GM21447 (cell line): ENCODE measurements at regions not wholly inside any gene's neighbourhood (a gene's known extent, or its start where the extent isn't known, plus 50 kb on each side); places are given as distances from the start of the nearest gene placed in this dataset.
"Not testable (repeated sequence)": the region's sequence is repeated elsewhere in the genome, so short reads cannot be mapped to it uniquely, and the experiment has no call there.

ENCODE experiments used
- ATAC-seq: cut with Tn5 transposase; IDR thresholded peaks from one replicate; pipeline ENCODE4 v1.9.1; 2021; ENCODE audit not compliant: unreplicated experiment

DNA sequence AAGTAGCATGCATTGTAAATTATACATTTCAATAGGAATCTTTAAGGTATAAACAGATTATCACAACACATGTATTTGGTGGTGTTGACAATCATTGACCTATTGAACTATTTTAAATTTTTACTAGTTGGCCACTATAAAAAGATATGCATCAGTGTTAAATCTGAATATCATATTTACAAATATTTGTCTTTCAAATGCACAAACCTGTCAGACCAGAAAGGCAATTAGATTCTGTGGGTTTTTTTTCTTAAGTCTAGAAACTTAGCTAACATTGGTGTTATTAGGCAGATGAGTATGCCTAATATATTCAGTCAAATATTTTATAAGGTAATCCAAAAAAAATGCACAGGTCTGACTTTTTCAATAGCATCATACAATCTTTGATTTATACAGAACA, 241.4 kb upstream of the DGKB start:
- ATAC-seq, result no peak

DNA sequence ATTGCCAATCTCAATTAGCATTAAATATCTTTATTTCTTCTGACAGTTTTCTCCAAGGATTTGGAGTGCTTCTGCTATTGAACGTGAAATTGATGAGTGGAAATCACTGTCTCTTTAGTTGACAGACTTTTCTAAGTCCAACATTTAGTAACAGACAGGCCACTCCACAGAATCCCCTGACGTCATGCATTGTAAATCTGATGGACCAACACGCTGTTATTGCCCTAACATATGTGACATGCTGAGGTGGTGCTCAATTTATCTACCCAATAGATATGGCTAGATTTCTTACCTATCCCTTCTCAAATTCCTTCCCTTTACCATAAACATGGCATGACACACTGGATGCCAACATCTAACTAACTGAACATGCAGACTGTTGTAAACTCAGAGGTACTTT, 240.6 kb upstream of the DGKB start:
- no peak for ATAC-seq

DNA sequence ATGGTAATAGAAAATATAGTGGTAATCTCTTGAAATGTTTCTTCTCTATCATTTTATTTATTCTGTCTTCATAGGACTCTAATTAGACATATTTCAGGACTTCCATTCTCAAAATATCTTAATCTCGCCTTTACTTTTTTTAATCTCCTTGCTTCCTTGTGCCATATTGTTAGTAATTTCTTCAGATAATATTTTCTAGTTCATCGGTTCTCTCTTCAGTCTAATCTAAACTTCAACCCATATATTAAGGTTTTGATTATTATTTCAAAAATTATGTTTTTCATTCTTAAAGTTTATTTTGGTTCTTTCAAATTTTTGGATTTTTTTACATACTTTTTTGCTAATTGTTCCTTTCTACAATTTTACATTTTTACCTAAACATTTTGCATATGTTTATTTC, 237.9 kb upstream of the DGKB start:
- ATAC-seq, result no peak

DNA sequence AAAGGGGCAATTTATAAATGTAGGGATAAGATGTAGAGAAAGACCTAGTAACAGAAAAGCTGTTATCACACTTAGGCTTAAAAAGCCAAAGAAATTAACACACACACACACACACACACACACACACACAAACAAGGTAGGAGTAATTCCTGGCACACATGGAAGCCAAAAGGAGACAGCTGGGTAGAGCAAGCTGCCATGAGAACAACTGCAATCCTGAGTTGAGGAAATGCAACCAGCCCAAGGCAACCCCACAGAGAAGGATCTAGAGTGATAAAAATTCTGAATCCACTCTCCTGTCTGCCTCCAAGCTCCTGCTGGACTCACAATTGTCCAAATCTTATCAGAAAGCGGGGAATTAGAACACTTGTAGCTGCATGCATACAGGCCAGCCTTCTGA, 229.1 kb upstream of the DGKB start:
- ATAC-seq, result no peak

DNA sequence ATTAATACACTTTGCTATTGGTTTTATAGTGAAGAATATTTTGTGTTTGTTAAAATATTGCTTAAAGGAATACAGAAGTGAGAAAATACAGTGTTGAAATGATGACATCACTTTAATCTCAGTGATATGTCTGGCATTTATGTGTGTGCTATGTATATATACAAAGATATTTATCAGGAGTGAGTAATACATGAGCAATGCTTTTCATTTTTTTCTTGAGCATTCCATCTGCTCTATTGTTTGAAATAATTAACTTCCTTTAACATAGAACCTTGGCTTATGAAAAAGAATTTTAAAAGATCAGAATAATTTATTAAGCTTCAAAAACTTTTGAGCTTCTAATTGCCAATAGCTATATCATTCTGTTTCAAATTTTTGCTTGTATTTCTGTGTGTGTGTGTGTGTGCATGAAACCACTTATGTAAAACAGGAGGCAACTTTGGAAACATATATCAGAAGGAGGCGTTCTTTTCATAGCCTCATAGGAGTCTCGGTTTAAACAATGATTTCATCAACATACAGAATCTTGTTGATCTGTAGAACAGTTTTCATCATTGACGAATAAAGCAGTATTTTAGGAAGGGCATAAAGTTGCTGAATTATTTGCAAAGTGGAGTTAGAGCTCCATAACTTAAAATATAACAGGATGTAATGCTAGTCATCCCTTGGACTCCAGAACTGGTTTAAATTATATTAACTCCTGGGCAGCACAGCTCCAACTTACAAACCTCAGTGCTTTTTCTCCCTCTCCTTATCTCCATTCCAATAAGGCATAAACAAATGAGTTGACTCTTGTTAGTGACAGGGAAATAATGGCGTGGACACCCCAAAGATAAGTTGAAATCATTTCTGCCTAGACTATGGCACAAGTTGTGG, 228.4 kb upstream of the DGKB start:
- ATAC-seq, result no peak

DNA sequence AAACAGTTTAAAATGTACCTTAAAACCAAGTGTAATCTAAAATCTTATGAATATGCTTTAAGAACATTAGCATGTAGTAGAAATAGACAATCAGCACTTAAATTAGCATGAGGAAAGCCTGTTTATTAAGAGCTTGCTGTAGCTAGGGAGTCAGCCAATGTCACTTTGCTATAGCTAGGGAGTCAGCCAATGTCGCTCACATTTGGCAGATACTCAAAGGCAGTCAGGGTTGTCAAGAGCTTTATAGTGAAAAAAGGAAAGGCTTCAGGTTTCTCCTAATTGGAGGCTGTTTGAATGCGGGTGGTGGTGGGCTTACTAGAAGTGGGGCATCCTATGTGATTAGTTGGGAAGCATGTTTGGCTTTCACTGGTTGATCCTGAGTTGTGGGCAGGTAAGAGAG, 226.2 kb upstream of the DGKB start:
- ATAC-seq, result no peak

DNA sequence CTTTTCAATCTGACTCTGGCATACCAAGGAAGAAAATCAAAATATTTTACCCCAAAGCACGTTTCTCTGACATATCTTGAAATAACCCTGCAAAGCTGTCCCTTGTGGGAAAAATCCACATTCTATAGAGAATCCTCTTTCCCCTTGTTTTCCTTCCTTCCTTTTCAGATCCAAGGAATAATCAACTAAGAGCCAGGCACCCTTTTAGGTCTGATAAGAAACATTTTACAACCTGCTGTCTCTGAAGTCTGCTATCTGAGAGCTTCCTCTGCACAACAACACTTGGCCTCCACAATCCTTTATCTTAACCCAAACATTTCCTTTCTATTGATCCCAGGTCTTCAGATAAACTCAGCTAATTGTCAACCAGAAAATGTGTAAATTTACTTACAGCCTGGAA, 224.1 kb upstream of the DGKB start:
- ATAC-seq, result not testable (repeated sequence)

DNA sequence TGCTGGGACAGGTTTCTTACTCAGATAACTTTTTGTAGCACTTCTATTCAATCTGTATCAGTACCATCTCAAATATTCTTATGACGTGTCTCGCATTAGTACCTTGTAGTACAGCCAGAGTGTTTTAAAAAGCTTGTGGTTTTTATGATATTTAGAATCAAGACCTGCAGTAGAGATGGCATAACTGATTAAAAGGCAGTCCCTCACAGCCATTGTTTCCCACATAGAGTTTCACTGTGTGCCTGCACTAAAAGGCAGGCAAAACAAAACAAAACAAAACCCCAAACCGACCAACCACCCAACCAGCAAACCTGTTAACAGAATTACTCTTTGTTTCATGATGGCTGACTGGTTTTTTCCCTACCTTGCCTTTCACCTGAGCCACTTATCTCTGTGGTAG, 221.3 kb upstream of the DGKB start:
- no peak for ATAC-seq

DNA sequence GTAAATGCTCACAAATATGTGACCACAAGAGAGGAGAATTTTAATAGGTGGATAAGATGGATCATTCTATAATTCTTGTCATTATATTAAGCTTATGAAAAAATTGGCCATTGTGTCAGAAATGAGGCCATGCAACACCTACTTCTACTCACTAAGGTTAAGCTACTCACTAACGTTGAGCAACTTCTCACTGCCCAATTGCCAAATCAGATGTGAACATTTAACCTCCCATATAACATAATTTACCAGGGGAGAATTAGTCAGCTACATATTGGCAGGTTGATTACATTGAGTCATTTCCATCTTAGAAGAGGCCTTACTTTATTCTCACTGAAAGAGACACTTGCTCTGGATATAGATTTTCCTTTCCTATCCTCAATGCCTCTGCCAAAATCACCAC, 211.2 kb upstream of the DGKB start:
- no peak for ATAC-seq

DNA sequence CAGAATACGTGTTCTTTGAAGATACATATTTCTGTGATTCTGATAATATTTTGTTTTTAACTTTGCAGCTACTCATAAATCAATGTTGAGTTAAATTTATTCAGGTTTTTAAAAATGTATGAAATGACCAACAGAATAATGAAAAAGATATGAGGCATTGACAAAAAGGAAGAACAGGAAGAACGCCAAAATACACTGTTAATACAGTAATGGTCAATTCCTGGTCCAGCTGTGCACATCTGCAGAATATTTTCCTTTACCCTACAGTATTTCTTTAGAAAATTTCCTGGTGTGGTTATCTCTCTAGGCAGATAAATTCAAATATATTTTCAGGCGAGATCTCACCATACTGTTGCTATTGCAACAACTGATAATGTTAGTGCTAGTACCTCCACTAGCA, 203.2 kb upstream of the DGKB start:
- no peak for ATAC-seq

DNA sequence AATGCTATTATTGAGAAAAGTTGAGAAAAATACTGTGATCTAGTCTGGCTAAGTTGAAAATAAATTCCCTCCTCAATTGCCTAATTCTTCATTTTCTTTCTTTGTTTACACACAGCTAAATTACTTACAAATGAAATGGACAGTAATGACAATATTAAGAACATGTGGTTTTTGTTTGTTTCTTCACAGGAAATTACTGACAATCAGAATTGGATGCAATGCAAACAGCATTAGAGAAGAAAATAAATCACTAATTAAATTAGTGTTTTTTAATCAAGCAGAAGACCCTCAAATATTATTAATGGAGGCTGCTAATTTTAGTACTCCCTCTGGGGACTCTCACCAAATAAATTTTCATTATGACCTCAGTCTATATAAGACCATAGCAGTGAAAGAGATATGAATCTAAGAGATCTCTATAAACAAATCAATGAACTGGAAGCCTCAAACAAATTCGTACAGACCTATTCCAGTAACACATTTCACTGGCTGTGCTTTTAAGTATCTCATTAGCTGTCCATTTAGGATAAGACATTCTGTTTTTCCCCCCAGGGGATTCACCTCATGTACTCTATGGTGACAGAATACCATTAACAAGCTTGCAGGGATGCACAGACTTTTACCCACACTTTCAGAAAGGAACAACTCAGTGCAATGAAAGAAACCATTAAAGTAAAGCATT, 202.0 kb upstream of the DGKB start:
- no peak for ATAC-seq

DNA sequence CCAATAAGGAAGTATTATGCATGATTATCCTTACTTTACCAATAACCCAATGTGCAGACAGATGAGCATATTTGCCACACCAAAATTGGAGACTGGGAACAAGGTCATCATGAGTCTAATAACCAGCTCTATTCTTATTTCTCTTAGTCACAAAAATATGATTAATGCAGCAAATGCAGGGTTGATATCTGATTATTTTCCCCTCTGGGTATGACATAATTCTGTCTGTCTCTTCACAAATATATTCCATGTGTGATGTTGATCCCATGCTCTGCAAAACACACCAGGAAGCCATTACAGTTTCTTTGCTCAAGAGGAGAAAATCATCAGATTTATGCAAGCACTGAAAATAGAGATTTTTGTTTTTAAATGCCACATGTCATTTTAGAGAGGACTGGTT, 196.5 kb upstream of the DGKB start:
- no peak for ATAC-seq

DNA sequence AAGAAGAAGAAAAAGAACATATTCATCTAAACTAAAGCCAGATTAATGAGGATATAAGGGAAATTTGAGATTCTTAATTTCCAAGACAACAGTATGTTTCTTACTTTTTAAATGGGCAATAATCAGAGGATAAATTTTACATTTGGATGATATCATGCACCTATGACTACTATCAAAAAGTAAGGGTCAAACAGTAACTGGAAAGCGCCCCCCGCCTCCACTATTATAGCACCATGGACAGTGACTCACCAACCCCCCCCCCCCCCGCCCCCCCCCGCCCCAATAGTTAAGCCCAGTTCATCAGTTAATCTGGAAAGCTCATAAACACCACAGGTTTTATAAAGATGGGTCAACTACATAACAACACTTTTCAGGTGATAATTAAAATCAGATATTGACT, 194.3 kb upstream of the DGKB start:
- no peak for ATAC-seq

DNA sequence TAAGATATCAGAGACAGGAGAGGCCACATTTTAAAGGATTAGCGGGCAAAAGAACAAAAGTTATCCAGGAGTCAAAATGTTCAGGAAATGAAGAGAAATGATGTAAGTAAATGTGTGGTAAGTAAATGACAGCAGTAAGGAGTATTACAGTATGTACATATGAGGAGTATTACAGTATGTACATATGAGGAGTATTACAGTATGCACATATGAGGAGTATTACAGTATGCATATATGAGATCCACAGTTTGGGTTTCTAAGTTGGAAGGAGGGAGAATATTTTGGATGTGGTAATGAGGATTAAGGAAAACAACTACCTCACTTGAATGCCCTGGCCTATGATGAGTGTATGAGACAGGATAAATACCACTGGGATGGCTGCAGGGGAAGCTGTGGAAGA, 192.4 kb upstream of the DGKB start:
- no peak for ATAC-seq

DNA sequence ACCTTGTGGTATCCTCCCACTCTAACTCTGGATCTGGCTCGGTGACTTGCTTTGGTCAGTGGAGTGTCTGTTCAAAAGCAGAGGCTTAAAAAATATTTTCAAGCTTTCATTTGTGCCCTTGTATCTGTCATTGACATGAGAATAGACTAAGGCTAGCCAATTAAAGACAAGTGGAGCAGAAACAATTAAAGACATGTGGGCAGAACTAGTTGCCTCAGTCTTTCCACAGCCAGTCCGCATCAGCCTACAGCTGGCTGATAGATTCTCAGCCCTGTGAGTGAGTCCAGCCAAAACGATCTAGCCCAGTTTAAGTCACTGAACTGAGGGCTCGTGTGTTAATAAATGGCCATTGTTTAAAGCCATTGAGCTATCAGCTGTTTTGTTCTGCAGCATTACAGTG, 185.2 kb upstream of the DGKB start:
- no peak for ATAC-seq

DNA sequence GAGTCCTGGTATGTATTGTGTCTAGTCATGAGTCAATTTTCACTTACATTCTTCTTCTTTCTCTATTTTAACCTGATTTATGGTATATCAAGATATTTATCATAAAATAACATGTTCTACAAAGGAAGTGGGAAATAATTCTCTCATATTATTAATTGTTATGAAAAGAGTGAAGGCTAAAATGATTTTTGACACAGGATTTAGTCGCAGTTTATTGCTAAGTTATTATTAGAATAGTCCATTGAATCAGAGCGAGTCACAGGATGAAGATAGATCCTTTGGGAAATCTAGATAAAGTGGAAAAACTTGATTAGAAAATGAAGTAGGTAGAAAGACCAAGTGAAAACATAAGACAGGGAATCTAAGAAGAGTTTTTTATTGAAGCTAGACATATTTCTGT, 184.3 kb upstream of the DGKB start:
- no peak for ATAC-seq

DNA sequence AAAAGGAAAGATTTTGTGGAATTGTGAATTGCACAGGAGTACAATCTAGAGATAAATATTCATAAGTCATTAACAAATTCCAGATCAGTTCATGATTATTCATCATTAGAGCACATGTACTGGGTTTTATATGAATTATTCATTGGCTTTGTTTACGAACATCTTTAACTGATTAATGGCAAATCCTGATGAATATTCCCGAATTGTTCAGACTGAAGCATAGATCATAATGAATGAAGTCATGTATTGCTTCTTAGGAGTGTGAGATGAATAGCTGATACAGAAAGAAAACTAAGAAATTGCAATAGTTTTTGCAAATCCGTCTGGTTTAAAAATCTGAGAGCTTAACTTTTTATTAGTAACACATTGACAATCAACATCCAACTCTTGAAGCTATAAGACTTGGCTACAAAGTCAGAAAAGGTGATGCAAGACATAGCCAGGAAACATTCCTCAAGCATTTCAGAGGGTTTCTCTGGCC, 183.6 kb upstream of the DGKB start:
- ATAC-seq, result no peak

DNA sequence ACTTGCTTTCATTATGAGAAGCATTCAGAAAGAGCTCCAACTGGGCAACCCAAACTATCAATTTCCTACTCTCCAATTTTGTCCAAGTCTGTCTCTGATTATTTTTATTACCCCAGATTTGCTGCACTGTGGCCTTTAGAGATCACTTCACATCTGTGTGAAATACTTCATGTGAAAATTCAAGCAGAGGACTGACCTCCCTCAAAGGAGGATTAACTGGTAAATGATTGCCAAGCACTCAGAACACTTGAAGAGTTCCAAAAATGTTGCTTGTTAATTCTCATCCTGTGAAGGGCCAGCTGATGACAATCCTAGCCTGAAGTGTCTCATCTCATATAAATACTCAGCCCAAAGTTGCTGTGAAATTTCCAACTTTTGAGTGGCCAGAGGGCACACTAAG, 182.8 kb upstream of the DGKB start:
- no peak for ATAC-seq

DNA sequence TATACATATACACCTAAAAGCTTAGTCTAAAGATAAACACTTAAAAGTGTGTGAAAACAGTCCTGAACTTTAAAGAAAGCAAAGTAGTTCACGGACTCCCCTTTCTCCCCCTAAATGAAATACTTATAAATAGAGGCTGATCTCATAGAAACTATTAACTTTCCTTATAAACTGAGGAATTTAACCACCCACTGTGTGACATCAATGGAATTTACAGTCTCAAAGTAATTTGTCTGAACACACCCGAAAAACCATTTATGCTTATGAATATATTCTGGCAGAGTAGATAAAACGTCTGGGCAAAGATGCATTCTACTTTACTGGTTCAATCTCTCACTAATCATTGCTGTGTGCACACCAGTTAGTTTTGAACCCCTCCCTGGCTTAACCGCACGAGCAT, 181.8 kb upstream of the DGKB start:
- ATAC-seq, result no peak

DNA sequence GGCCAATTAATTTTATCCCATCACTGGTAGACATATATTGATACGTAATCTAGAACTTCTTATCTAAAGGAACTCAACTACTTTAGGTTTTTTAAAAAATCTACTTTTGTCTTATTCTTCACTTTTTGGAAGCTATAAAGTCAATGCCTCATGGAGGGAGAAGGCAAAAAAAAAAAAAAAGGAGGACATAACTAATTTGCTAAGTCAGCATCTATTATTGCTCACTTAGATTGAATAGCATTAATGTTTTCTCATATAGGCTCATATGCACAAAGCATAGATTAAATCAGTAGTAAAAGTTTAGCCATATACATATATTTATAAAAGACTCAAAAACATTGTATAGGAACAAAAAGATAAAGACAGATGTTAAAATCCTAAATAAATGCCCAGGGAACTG, 179.3 kb upstream of the DGKB start:
- no peak for ATAC-seq

DNA sequence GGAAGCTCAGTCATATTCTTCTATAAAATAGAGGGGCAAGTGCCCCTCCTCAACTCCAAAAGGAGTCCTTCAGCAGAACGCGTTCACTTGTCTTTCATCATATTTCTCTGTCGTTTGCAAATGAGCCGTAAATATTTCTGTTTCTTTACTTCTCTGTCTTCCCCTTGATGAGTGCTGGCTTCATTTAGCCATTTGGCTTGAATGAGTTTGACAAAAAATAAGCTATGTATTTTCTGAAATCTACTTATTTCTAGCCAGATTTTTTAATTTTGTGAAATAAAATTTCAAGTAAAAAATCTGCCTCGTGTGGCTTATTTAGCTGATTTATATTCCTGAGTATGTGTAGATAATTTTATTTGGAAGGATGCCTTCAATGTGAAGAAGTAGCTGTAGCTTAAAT, 170.8 kb upstream of the DGKB start:
- ATAC-seq, result no peak

DNA sequence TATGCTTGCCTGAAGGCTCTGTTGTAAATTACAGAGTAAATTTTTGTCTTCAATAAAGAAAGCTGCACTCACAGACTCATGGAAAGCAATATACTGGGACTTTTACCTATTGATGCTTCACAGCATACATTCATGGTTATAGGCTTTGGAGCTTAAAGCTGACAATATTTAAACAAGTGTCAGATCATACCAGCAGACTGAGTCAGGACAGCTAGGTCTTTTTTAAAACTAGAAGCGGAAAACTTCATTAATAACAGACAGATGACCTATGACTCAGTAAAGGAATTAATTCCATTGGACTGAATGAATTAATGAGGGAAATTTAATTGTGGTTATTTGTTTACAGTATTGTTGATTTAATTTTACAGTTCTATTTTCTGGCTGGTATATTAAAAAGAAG, 165.8 kb upstream of the DGKB start:
- no peak for ATAC-seq

DNA sequence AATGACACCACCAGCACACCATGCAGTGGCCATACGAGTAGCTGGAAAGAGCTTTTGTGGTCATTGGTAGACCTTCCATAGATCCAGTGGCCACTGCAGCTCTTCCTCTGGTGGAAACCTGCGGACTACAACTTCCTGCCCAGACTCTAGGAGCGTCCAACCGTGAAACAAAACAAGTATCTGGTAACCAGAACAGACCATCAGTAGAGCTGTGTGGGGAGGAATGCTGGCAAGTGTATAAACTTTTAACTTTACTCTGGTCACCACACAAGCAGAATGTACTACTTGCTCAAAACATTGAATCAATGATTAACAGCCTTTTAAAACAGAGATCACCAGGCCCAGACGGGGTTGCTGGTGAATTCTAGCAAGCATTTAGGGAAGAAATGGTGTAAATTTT, 154.7 kb upstream of the DGKB start:
- no peak for ATAC-seq
